Endothelial cell of umbilical vein (primary cell): ENCODE measurements at regions not wholly inside any gene's neighbourhood (a gene's known extent, or its start where the extent isn't known, plus 50 kb on each side); places are given as distances from the start of the nearest gene placed in this dataset.

Experiments
- BruUV-seq: library from RNA; stranded (reverse); fragments of 400-500 nt; replicated peaks from 2 replicates; lab custom pipeline; 2021; lab: Mats Ljungman, UMichigan
- CTCF ChIA-PET: fragments of 300-600, 350-600 bp; sonication (Branson Sonifier 250); formaldehyde crosslinking; loops from one replicate; lab custom pipeline; 2021; ENCODE audit warnings: antibody characterized with exemption, inconsistent platforms; lab: Charles Lee
- POLR2A ChIA-PET: fragments of 300-600, 350-600 bp; sonication (Branson Sonifier 250); formaldehyde crosslinking; loops from one replicate; lab custom pipeline; 2021; ENCODE audit warnings: antibody characterized with exemption, inconsistent platforms; lab: Charles Lee
- DNase-seq: peaks from one replicate; pipeline ENCODE4 v3.0.0-alpha.2; 2011; ENCODE audit warnings: low read depth, low spot score
- FAIRE-seq: peaks from 2 replicates; lab custom pipeline; 2011; peaks lifted over from hg19 to GRCh38; lab: Jason Lieb, UNC
- H2AFZ ChIP-seq: 2 replicates; pipeline ENCODE4 v1.6.0; 2012; ENCODE audit warnings: low read depth, low read length, control low read depth, inconsistent platforms
- H3K27ac ChIP-seq: 2 replicates; pipeline ENCODE4 v1.5.1; 2011; ENCODE audit warnings: low read depth, mild to moderate bottlenecking, control low read depth, low read length, moderate library complexity; ENCODE audit not compliant: insufficient read depth
- H3K27me3 ChIP-seq, 2 experiments: 2 replicates each; pipeline versions ENCODE4 v1.6.0 to v1.6.1; 2011; ENCODE audit warnings: low read length in 2 of 2, mixed read lengths in 1 of 2; ENCODE audit not compliant: control insufficient read depth in 2 of 2, insufficient read depth in 2 of 2
- H3K36me3 ChIP-seq, 2 experiments: 2 replicates in 1 of 2; 3 replicates in 1 of 2; pipeline ENCODE4 v1.5.1; 2011; ENCODE audit warnings: low read length in 2 of 2, mild to moderate bottlenecking in 1 of 2, moderate library complexity in 1 of 2; ENCODE audit not compliant: control insufficient read depth in 2 of 2, insufficient read depth in 2 of 2; ENCODE audit errors: extremely low read depth in 1 of 2
- H3K4me1 ChIP-seq: 3 replicates; pipeline ENCODE4 v1.5.1; 2011; ENCODE audit warnings: mild to moderate bottlenecking, low read length; ENCODE audit not compliant: control insufficient read depth, insufficient read depth; ENCODE audit errors: extremely low read depth
- H3K4me2 ChIP-seq: 2 replicates; pipeline ENCODE4 v1.6.1; 2011; ENCODE audit warnings: low read length, control low read depth, mixed read lengths; ENCODE audit not compliant: insufficient read depth
- H3K4me3 ChIP-seq, 3 experiments: fragments of 200-600 bp in 1 of 3; sonication (generic), shearing (Covaris generic) in 1 of 3; replicated peaks in 1 of 3; 2 replicates each; pipeline ENCODE4 v1.5.1; 2011 to 2016; ENCODE audit warnings: control low read depth in 3 of 3, low read length in 3 of 3, mild to moderate bottlenecking in 2 of 3, inconsistent platforms in 1 of 3, low read depth in 1 of 3, moderate library complexity in 1 of 3; ENCODE audit not compliant: insufficient read depth in 1 of 3
- H3K79me2 ChIP-seq: 2 replicates; pipeline ENCODE4 v1.6.0; 2012; ENCODE audit warnings: low read length, inconsistent platforms; ENCODE audit not compliant: control insufficient read depth, insufficient read depth
- H3K9ac ChIP-seq: replicated peaks from 2 replicates; pipeline ENCODE3; 2011; ENCODE audit warnings: low read length, control low read depth; ENCODE audit not compliant: insufficient read depth; ENCODE audit errors: extremely low read depth
- H3K9me1 ChIP-seq: replicated peaks from 3 replicates; pipeline ENCODE4 v1.6.0; 2011; ENCODE audit warnings: mild to moderate bottlenecking, low read length; ENCODE audit not compliant: control insufficient read depth, insufficient read depth; ENCODE audit errors: extremely low read depth
- H3K9me3 ChIP-seq: replicated peaks from 2 replicates; pipeline ENCODE4 v1.5.1; 2012; ENCODE audit warnings: low read length, inconsistent platforms; ENCODE audit not compliant: control insufficient read depth, insufficient read depth
- H4K20me1 ChIP-seq: replicated peaks from 2 replicates; pipeline ENCODE3; 2011; ENCODE audit warnings: mild to moderate bottlenecking, low read length; ENCODE audit not compliant: control insufficient read depth, insufficient read depth; ENCODE audit errors: extremely low read depth
- CTCF ChIP-seq, 2 donors: IDR thresholded peaks; 1 replicate in 1 of 2; 2 replicates in 1 of 2; pipeline ENCODE4 v1.5.1; 2011; ENCODE audit warnings: low read length in 2 of 2, mild to moderate bottlenecking in 2 of 2, moderate library complexity in 2 of 2, control low read depth in 1 of 2, inconsistent platforms in 1 of 2, low read depth in 1 of 2; ENCODE audit not compliant: insufficient read depth in 1 of 2; ENCODE audit errors: extremely low read depth in 1 of 2
- FOS ChIP-seq: IDR thresholded peaks from 2 replicates; pipeline ENCODE4 v1.6.1; 2011; ENCODE audit warnings: mild to moderate bottlenecking, low read length, moderate library complexity, borderline replicate concordance; ENCODE audit not compliant: insufficient read depth
- GATA2 ChIP-seq: IDR thresholded peaks from 2 replicates; pipeline ENCODE4 v1.7.0; 2011; ENCODE audit warnings: low read depth, mild to moderate bottlenecking, moderate library complexity, mixed read lengths, low read length; ENCODE audit not compliant: insufficient read length, insufficient read depth
- JUN ChIP-seq: IDR thresholded peaks from 2 replicates; pipeline ENCODE4 v1.6.1; 2011; ENCODE audit warnings: borderline replicate concordance, low read depth; ENCODE audit not compliant: insufficient read length, insufficient read depth
- MAX ChIP-seq: IDR thresholded peaks from 2 replicates; pipeline ENCODE4 v1.6.1; 2011; ENCODE audit not compliant: insufficient read depth, insufficient read length
- MYC ChIP-seq: IDR thresholded peaks from one replicate; pipeline ENCODE4 v1.6.1; 2011; ENCODE audit warnings: mild to moderate bottlenecking, low read depth, low read length
- dilution Hi-C: fragments of 300-500 bp; cut with MboI; formaldehyde crosslinking; loops from one replicate; pipeline ENCODE4 v1.15.0; 2019; ENCODE audit warnings: low sequenced_read_pairs; ENCODE audit not compliant: extremely low pct_ligation_motif_present
- intact Hi-C: fragments of 100-400 bp; cut with micrococcal nuclease; formaldehyde crosslinking; loops from one replicate; pipeline ENCODE4 v1.10.0; 2022

GRCh38 chr11:69920345-69921127 is 101.3 kb upstream of the FGF3 start:
- Histone ChIP-seq H3K4me1 (peaks cover 7% of the 10 kb centered on the region), H3K4me2 (no peak overlapping the region), H3K9me3 (no peaks in the 10 kb centered on the region), H3K27me3 (peaks cover 8 to 15% of the 10 kb centered on the region in 2 experiments), H3K4me3 (no peak overlapping the region), H4K20me1 (no peaks in the 10 kb centered on the region), H2AFZ (no peak overlapping the region), H3K36me3 (no peaks in the 10 kb centered on the region), H3K9ac (no peak overlapping the region), H3K9me1 (no peaks in the 10 kb centered on the region), H3K79me2 (no peaks in the 10 kb centered on the region), H3K27ac (no peak overlapping the region)
- DNase-seq = no peak
- TF ChIP-seq JUN = no peak
- no peak for TF ChIP-seq FOS
- no peak for TF ChIP-seq MAX
- TF ChIP-seq GATA2 = no peak
- TF ChIP-seq MYC = no peak
- no peak for TF ChIP-seq CTCF (IDR thresholded peaks at IDR 0.05; ENCODE audit: extremely low read depth in 1 of 2, insufficient read depth in 1 of 2, low read depth in 1 of 2, low read length in 2 of 2)
- POLR2A ChIA-PET = no interaction called here
- CTCF ChIA-PET = interaction anchor here (0.8 to 5.4 kb wide), 4 partner anchors 10 to 276 kb away, joined by 3 to 60 read pairs (median 32); no protein-coding TSS in a partner anchor
- intact Hi-C loops (no loop called here), dilution Hi-C loops (loop anchor here (25.0 kb wide), 1 partner anchor 267 kb away; no protein-coding TSS in a partner anchor)
- no peak for FAIRE-seq
- no TSS peak for BruUV-seq
